Stimulated activated CD4-positive, alpha-beta T cell treated with anti-CD3 and anti-CD28 coated beads, Interleukin-15, amount 100 ng/mL, for 1 hour (primary cell): ENCODE measurements at regions not wholly inside any gene's neighbourhood (a gene's known extent, or its start where the extent isn't known, plus 50 kb on each side); places are given as distances from the start of the nearest gene placed in this dataset.

Source experiments
- DNase-seq, 2 donors: peaks; one replicate each; pipeline ENCODE4 v3.0.0-alpha.2; 2020; ENCODE audit warnings: low read depth in 1 of 2, low spot score in 1 of 2

DNA sequence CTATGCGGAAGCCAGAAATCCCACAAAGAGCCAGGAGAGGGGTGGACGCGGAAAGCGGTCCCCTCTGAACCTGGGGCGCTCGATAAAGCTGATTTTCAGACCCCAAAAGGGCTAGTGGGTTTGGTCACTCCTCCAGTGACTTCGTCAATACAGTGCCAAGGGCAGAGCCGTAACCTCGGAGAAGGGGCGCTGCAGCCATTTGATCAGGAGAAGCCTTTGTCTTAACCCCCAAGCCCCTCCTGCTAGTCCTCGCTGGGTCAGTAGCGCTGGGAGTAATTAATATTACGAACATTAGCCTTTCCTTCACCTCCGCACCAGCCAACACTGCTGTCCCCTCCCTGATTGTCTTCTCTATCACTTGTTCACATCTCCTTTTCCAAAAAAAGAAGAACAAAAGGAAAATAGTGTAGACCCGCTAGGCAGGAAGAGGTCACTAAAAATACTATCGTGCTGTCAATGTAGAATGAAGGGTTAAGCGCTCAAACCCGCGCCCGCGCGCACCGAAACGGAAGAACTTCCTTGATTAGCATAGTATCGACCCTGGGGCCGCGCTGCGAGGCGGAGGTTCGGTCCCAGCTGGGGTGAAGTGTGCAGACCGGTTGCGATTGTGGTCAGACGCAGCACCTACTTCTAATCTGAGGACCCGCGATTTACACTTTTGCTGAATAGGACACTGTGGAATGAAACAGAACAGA is 63.2 kb upstream of the MAPRE2 start:
- DNase-seq, result peak in 1 of 2 donors; percentile 29

DNA sequence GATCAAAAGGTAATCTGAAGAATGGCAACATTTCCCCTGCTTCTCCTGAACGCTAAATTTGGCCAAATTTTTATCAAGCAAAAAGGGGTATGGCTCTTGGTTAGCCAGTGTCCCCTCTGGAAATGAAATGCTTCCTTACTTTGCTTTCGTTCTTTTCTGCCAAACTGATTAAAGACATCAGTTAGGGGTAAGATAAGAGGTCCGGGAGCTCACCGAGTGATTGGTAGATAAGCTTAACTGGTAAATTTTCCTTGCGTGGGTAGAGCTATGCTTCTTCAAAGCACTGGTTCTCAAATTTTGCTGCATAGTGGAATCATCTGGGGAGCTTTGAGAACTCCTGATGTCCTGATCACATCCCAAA is 62.7 kb upstream of the MAPRE2 start:
- DNase-seq, result no peak

DNA sequence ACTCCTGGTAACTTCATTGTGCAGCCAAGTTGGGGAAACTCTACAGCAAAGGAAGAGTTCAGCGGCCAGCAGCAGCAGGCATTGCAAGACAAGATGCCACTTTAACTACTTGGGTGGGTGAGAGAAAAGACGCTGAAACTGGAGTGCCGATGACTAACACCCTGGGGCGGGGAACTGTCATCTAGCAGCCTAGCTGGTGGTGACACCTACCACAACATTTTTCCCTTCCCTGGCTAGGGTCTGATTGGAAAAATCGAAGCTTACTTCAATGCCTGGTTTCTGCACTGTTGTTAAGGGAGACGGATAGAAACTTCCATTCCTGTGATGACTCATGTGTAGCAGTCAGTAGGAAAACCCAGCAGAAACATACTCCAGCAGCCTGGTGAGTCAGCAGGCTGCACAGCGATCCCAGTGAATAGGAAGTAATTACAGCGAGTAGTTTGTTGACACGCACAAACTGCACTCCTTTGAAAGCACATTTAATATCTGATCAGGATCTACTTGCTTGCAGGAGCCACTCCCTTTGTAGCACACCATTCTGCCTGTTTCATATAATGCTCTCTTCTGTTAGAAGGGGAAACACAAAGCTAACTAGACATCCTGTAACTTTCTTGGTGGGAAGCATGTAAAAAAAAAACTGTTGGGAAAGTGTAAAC is 62.1 kb upstream of the MAPRE2 start:
- DNase-seq, result peak; percentile 15 to 44

DNA sequence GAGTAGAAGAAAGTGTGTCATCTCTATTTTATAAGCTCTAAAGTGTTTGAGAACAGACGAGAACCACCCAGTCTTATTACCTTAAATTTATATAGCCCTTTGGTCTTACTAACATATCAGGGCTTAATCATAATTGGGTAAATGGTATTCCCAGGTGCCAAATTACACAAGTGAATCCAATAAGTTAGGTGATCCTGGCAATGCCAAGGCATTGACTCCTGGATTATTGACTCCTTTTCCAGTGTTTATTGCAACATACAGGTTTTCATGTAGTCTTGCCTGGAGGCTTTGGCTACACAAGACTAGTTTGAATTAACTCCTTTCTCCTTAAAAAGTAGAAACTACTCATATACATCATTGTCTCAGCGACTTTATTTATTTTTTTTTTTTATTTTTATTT is 59.7 kb upstream of the MAPRE2 start:
- no peak for DNase-seq

DNA sequence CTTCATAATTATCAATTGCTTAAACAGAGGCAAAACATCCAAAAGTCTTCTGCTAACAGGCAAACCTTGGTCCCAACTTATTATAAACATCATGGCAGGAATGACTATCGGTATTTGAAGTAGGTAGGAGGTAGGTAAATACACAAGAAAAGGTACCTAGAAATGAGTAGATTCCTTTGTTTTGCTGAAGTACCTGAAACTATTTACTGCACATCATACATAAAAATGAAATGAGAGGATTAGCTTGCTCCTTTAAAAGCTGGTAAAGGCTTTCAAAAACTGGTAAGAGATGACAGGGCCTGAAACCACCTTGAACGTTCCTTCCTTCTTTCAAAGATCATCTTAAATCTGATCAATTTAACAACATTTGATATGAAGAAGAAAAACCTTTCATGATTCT is 55.2 kb upstream of the MAPRE2 start:
- DNase-seq, result no peak

DNA sequence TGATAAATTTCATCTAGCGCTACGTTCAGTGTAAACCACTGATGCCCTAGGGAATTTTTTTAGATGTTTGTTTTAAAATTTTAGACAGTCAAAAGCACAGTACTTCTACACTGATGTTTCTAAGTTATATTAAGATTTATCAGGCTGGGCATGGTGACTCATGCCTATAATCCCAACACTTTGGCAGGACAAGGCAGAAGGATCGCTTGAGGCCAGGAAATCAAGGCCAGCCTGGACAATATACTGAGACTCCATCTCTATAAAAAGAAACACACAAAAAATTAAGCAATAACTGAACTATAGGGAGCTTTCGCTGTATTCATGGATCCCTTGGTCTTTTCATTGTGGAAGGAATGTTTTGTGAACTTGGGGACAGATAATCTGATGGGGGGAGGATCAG is 50.6 kb upstream of the MAPRE2 start:
- DNase-seq, result no peak

DNA sequence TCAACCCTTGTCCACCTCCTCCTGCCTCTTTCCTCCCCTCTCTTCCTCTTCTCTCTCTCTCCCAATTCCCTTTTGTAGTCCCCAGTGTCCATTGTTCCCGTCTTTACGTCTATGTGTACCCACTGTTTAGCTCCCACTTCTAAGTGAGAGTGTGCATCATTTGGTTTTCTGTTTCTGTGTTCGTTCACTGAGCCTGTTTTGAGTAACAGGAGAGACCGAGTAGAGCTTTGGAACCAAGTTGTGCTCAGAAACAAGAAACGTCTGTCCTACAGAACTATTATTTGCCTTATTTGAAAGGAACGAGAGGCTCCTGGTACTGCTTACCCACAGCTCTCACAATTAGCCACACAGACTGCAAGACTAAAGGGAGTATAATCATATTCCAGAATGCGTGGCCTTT is 50.1 kb upstream of the MAPRE2 start:
- DNase-seq, result no peak
